ENCODE measurements at regions not wholly inside any gene's neighbourhood (a gene's known extent, or its start where the extent isn't known, plus 50 kb on each side); places are given as distances from the start of the nearest gene placed in this dataset.

GRCh38 chr12:87142342-87142741 is 886.2 kb upstream of the MGAT4C start:
- TF ChIP-seq CTCF (IDR thresholded peaks at IDR 0.05 in 8 of 11, conservative IDR thresholded peaks at IDR 0.05 in 3 of 11) (no peak), POLR2A (IDR thresholded peaks at IDR 0.05) (no peak), POLR2AphosphoS5 (IDR thresholded peaks at IDR 0.05) (no peak)
